Heart left ventricle (tissue), 16 donors: ENCODE measurements at regions not wholly inside any gene's neighbourhood (a gene's known extent, or its start where the extent isn't known, plus 50 kb on each side); places are given as distances from the start of the nearest gene placed in this dataset.

Experiments
- ATAC-seq, 4 donors: fragments of 200-7000 bp; cut with Tn5 transposase; one replicate each; pipeline ENCODE4 v1.9.1; 2020 to 2022; ENCODE audit warnings: moderate library complexity in 4 of 4, mild to moderate bottlenecking in 3 of 4, moderate number of reproducible peaks in 1 of 4
- DNase-seq, 5 donors: peaks; one replicate each; pipeline ENCODE4 v3.0.0-alpha.2; 2020
- H3K27ac ChIP-seq, 12 donors: fragments of 200-600 bp; sonication (generic) in 4 of 12; one replicate each; pipeline versions ENCODE4 v1.5.0 to v1.8.0; 2016 to 2022; ENCODE audit warnings: mild to moderate bottlenecking in 2 of 12
- H3K27me3 ChIP-seq, 9 donors: fragments of 200-600 bp; sonication (generic) in 2 of 9; one replicate each; pipeline versions ENCODE4 v1.5.1 to v1.8.0; 2016 to 2022; ENCODE audit warnings: mild to moderate bottlenecking in 3 of 9
- H3K36me3 ChIP-seq, 9 donors: fragments of 200-600 bp; sonication (generic) in 2 of 9; one replicate each; pipeline versions ENCODE4 v1.5.0 to v1.8.0; 2018 to 2022; ENCODE audit warnings: mild to moderate bottlenecking in 2 of 9
- H3K4me1 ChIP-seq, 12 donors: fragments of 200-600 bp; sonication (generic) in 4 of 12; one replicate each; pipeline versions ENCODE4 v1.5.0 to v1.8.0; 2016 to 2022; ENCODE audit warnings: mild to moderate bottlenecking in 3 of 12
- H3K4me3 ChIP-seq, 12 donors: fragments of 200-600 bp; sonication (generic) in 4 of 12; one replicate each; pipeline versions ENCODE4 v1.5.0 to v1.8.0; 2017 to 2022; ENCODE audit warnings: mild to moderate bottlenecking in 9 of 12, moderate library complexity in 4 of 12
- H3K9me3 ChIP-seq, 12 donors: fragments of 200-600 bp; sonication (generic) in 4 of 12; one replicate each; pipeline versions ENCODE4 v1.5.0 to v1.8.0; 2016 to 2022; ENCODE audit warnings: mild to moderate bottlenecking in 1 of 12
- CTCF ChIP-seq, 12 donors: fragments of 200-600 bp; sonication (generic) in 4 of 12; IDR thresholded peaks; one replicate each; pipeline versions ENCODE4 v1.5.0 to v1.8.0; 2018 to 2022; ENCODE audit warnings: antibody characterized with exemption in 12 of 12, mild to moderate bottlenecking in 5 of 12
- POLR2A ChIP-seq, 2 donors: fragments of 450-650 bp; IDR thresholded peaks; one replicate each; pipeline ENCODE4 v1.6.1; 2017; ENCODE audit warnings: antibody characterized with exemption in 2 of 2, mild to moderate bottlenecking in 2 of 2, moderate library complexity in 2 of 2
- WGBS, 4 donors: extraction: QIAGEN DNeasy Blood & Tissue Kit in 2 of 4; methylation state at CpG; one replicate each; pipeline versions ENCODE4 v1.1.5 to v1.1.7; 2013 to 2018; 5-methylcytosine and 5-hydroxymethylcytosine counted together
- intact Hi-C, 10 donors: fragments of 100-400 bp; cut with DNase I; formaldehyde crosslinking; loops; one replicate each; pipeline versions ENCODE4 v1.11.1 to v1.14.2; 2022
- donor health status: ischemic (EF 13 %, LVEDD 7.1; RV severe dilation, severe dysfunction).
- donor health status: healthy with polysubstance abuse.
- donor health status: DM: no; HTN: yes; CAD: no.
- donor health status: DM: no; HTN: no; CAD: no.
- donor health status: ischemic (EF 25% LVEDD 6.9; RV normal size, moderate dysfunction).
- donor health status: ischemic (EF 25% LVEDD 5.7; RV mildly dilated, moderate dysfunction).
- donor health status: healthy.
- donor health status: DM: yes; HTN: yes; CAD: no.
- donor health status: ischemic (EF 35%, LVEDD 5.7; RV mildly dilated, moderate dysfunction).
- donor health status: nonischemic (EF 11% LVEDD 7.7; RV severe dilation, severe dysfunction).
- donor health status: DM: yes; HTN: yes; CAD: no.
- donor health status: PGD.
- donor health status: ischemic (EF 29% LVEDD 5.4; RV normal size, mild dysfunction).
- donor health status: nonischemic (EF 23%, LVEDD 6.1; RV moderate dilation, normal function).

- TF ChIP-seq CTCF (IDR thresholded peaks at IDR 0.05) (no peak), POLR2A (IDR thresholded peaks at IDR 0.05) (no peak)
- WGBS, 4 donors = 54 to 73% (median 60%) methylated on average over 6 of the region's 6 CpGs
- ATAC-seq = no peak
- Histone ChIP-seq H3K4me1 (no peaks in the 10 kb centered on the region), H3K9me3 (no peaks in the 10 kb centered on the region), H3K27me3 (peaks cover 0 to 71% (median 13%) of the 10 kb centered on the region in 9 donors), H3K36me3 (no peaks in the 10 kb centered on the region), H3K27ac (no peak overlapping the region), H3K4me3 (no peak overlapping the region)
- intact Hi-C loops = no loop called here
- no peak for DNase-seq
Measured at GRCh38 chr1:22258698-22259097, 115.8 kb upstream of the WNT4 start.

- H3K27ac ChIP-seq = no peak overlapping the region
- no peaks in the 10 kb centered on the region for H3K4me1 ChIP-seq
- WGBS, 4 donors = 42 to 68% (median 52%) methylated on average over 17 to 18 of the region's 18 CpGs
- no peak overlapping the region for H3K4me3 ChIP-seq
- H3K27me3 ChIP-seq = peaks cover 0 to 73% (median 14%) of the 10 kb centered on the region in 9 donors
- TF ChIP-seq CTCF (IDR thresholded peaks at IDR 0.05) (no peak), POLR2A (IDR thresholded peaks at IDR 0.05) (no peak)
- intact Hi-C loops = loop anchor here in 1 of 10 donors (10.0 kb wide), 1 partner anchor 125 kb away; no protein-coding TSS in a partner anchor
- no peak for DNase-seq
- no peak for ATAC-seq
- no peaks in the 10 kb centered on the region for H3K9me3 ChIP-seq
- H3K36me3 ChIP-seq = no peaks in the 10 kb centered on the region
Measured at GRCh38 chr1:22259551-22260282, 116.8 kb upstream of the WNT4 start.

- intact Hi-C loops = loop anchor here in 1 of 10 donors (10.0 kb wide), 1 partner anchor 126 kb away; no protein-coding TSS in a partner anchor
- H3K27ac ChIP-seq = no peak overlapping the region
- H3K27me3 ChIP-seq = peaks cover 0 to 72% (median 11%) of the 10 kb centered on the region in 9 donors
- no peaks in the 10 kb centered on the region for H3K9me3 ChIP-seq
- DNase-seq = no peak
- 86 to 90% (median 88%) methylated on average over 21 of the region's 21 CpGs for WGBS, 4 donors
- no peak for ATAC-seq
- TF ChIP-seq CTCF (IDR thresholded peaks at IDR 0.05) (no peak), POLR2A (IDR thresholded peaks at IDR 0.05) (no peak)
- no peak overlapping the region for H3K4me3 ChIP-seq
- no peaks in the 10 kb centered on the region for H3K36me3 ChIP-seq
- H3K4me1 ChIP-seq = no peaks in the 10 kb centered on the region
Measured at GRCh38 chr1:22260860-22261432, 118.0 kb upstream of the WNT4 start.

- H3K27me3 ChIP-seq = peaks cover 0 to 78% (median 17%) of the 10 kb centered on the region in 9 donors
- no peaks in the 10 kb centered on the region for H3K36me3 ChIP-seq
- no peaks in the 10 kb centered on the region for H3K4me1 ChIP-seq
- no peak overlapping the region for H3K4me3 ChIP-seq
- H3K27ac ChIP-seq = no peak overlapping the region
- ATAC-seq (no peak), DNase-seq (no peak)
- intact Hi-C loops = loop anchor here in 1 of 10 donors (10.0 kb wide), 1 partner anchor 127 kb away; no protein-coding TSS in a partner anchor
- WGBS, 4 donors = 65 to 79% (median 68%) methylated on average over 7 of the region's 7 CpGs
- H3K9me3 ChIP-seq = no peaks in the 10 kb centered on the region
- no peak for TF ChIP-seq POLR2A (IDR thresholded peaks at IDR 0.05)
- TF ChIP-seq CTCF (IDR thresholded peaks at IDR 0.05) = no peak
Measured at GRCh38 chr1:22261580-22261979, 118.7 kb upstream of the WNT4 start.
